GM12865 (cell line): ENCODE measurements at regions not wholly inside any gene's neighbourhood (a gene's known extent, or its start where the extent isn't known, plus 50 kb on each side); places are given as distances from the start of the nearest gene placed in this dataset.

Experiments
- DNase-seq: peaks from one replicate; pipeline ENCODE4 v3.0.0; 2010; ENCODE audit warnings: low read depth
- H3K4me3 ChIP-seq: 2 replicates; pipeline ENCODE4 v1.5.1; 2011; ENCODE audit warnings: mild to moderate bottlenecking, low read depth, low read length, control low read depth
- CTCF ChIP-seq: IDR thresholded peaks from 2 replicates; pipeline ENCODE4 v1.5.1; 2011; ENCODE audit warnings: low read length, control low read depth, low read depth, inconsistent platforms; ENCODE audit not compliant: insufficient read depth; ENCODE audit errors: missing control alignments

GRCh38 chr2:83696838-83697237, 762.2 kb downstream of the SUCLG1 start:
- no peak for TF ChIP-seq CTCF
- no peak overlapping the region for H3K4me3 ChIP-seq
- no peak for DNase-seq

- TF ChIP-seq CTCF = no peak
- no peak overlapping the region for H3K4me3 ChIP-seq
- DNase-seq = no peak
Observed at GRCh38 chr2:83695530-83695929, 763.5 kb downstream of the SUCLG1 start.

GRCh38 chr2:83695037-83695436, 764.0 kb downstream of the SUCLG1 start:
- TF ChIP-seq CTCF = no peak
- H3K4me3 ChIP-seq = no peak overlapping the region
- DNase-seq = no peak

- no peak overlapping the region for H3K4me3 ChIP-seq
- DNase-seq = no peak
- no peak for TF ChIP-seq CTCF
Observed at GRCh38 chr2:83689402-83689801, 769.7 kb downstream of the SUCLG1 start.

- no peak overlapping the region for H3K4me3 ChIP-seq
- TF ChIP-seq CTCF = no peak
- no peak for DNase-seq
Observed at GRCh38 chr2:83686863-83687262, 772.2 kb downstream of the SUCLG1 start.

- no peak overlapping the region for H3K4me3 ChIP-seq
- DNase-seq = no peak
- TF ChIP-seq CTCF = no peak
Observed at GRCh38 chr2:83674050-83674449, 785.0 kb downstream of the SUCLG1 start.

- DNase-seq = no peak
- no peak for TF ChIP-seq CTCF
- no peak overlapping the region for H3K4me3 ChIP-seq
Observed at GRCh38 chr2:83665894-83666293, 793.2 kb downstream of the SUCLG1 start.
